Suprapubic skin (tissue), 3 donors: ENCODE measurements at regions not wholly inside any gene's neighbourhood (a gene's known extent, or its start where the extent isn't known, plus 50 kb on each side); places are given as distances from the start of the nearest gene placed in this dataset.

Experiments used
- EP300 ChIP-seq: sonication (generic); formaldehyde crosslinking; IDR thresholded peaks from one replicate; pipeline ENCODE4 v1.6.1; 2017; ENCODE audit warnings: antibody characterized with exemption
- TF ChIP-seq, protein P1 (sequence below), 2 donors: fragments of 200-600 bp in 1 of 2; fragments of 450-650 bp in 1 of 2; sonication (generic) in 1 of 2; IDR thresholded peaks; one replicate each; pipeline ENCODE4 v1.5.1; 2016 to 2019; ENCODE audit warnings: antibody characterized with exemption in 2 of 2, mild to moderate bottlenecking in 1 of 2, moderate library complexity in 1 of 2

- TF ChIP-seq, protein P1, sequence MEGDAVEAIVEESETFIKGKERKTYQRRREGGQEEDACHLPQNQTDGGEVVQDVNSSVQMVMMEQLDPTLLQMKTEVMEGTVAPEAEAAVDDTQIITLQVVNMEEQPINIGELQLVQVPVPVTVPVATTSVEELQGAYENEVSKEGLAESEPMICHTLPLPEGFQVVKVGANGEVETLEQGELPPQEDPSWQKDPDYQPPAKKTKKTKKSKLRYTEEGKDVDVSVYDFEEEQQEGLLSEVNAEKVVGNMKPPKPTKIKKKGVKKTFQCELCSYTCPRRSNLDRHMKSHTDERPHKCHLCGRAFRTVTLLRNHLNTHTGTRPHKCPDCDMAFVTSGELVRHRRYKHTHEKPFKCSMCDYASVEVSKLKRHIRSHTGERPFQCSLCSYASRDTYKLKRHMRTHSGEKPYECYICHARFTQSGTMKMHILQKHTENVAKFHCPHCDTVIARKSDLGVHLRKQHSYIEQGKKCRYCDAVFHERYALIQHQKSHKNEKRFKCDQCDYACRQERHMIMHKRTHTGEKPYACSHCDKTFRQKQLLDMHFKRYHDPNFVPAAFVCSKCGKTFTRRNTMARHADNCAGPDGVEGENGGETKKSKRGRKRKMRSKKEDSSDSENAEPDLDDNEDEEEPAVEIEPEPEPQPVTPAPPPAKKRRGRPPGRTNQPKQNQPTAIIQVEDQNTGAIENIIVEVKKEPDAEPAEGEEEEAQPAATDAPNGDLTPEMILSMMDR (IDR thresholded peaks at IDR 0.05), result no peak
- no peak for TF ChIP-seq EP300
Measured at GRCh38 chr4:91827914-91828313, 475.9 kb upstream of the GRID2 start.
